HuH-7 (cell line): ENCODE measurements at regions not wholly inside any gene's neighbourhood (a gene's known extent, or its start where the extent isn't known, plus 50 kb on each side); places are given as distances from the start of the nearest gene placed in this dataset.

Experiments
- DNase-seq: peaks from one replicate; pipeline ENCODE4 v3.0.0; 2011; ENCODE audit warnings: low spot score

- no peak for DNase-seq
These were observed 495.6 kb downstream of the BCOR start for GRCh38 chrX:39602195-39602594.

- DNase-seq = no peak
These were observed 494.5 kb downstream of the BCOR start for GRCh38 chrX:39603230-39603629.

GRCh38 chrX:39605183-39605582, 492.6 kb downstream of the BCOR start:
- no peak for DNase-seq

GRCh38 chrX:39605866-39606265, 491.9 kb downstream of the BCOR start:
- no peak for DNase-seq

GRCh38 chrX:39609941-39610340, 487.8 kb downstream of the BCOR start:
- no peak for DNase-seq

- no peak for DNase-seq
These were observed 486.3 kb downstream of the BCOR start for GRCh38 chrX:39611468-39611867.

- no peak for DNase-seq
These were observed 484.2 kb downstream of the BCOR start for GRCh38 chrX:39613482-39613995.

- no peak for DNase-seq
These were observed 483.6 kb downstream of the BCOR start for GRCh38 chrX:39613997-39614679.

- no peak for DNase-seq
These were observed 483.1 kb downstream of the BCOR start for GRCh38 chrX:39614680-39614998.

GRCh38 chrX:39616098-39616729, 481.5 kb downstream of the BCOR start:
- no peak for DNase-seq

- DNase-seq = no peak
These were observed 481.0 kb downstream of the BCOR start for GRCh38 chrX:39616731-39617130.

- DNase-seq = no peak
These were observed 479.6 kb downstream of the BCOR start for GRCh38 chrX:39618178-39618577.

GRCh38 chrX:39619182-39620009, 478.4 kb downstream of the BCOR start:
- DNase-seq = no peak

- DNase-seq = no peak
These were observed 473.6 kb downstream of the BCOR start for GRCh38 chrX:39624166-39624565.

GRCh38 chrX:39625810-39626209, 471.9 kb downstream of the BCOR start:
- no peak for DNase-seq

- no peak for DNase-seq
These were observed 471.0 kb downstream of the BCOR start for GRCh38 chrX:39626749-39627148.

- no peak for DNase-seq
These were observed 470.5 kb downstream of the BCOR start for GRCh38 chrX:39627257-39627656.

- DNase-seq = no peak
These were observed 468.8 kb downstream of the BCOR start for GRCh38 chrX:39629001-39629400.

GRCh38 chrX:39630344-39630743, 467.4 kb downstream of the BCOR start:
- DNase-seq = no peak

GRCh38 chrX:39631276-39632229, 466.2 kb downstream of the BCOR start:
- DNase-seq = no peak

GRCh38 chrX:39633293-39633692, 464.5 kb downstream of the BCOR start:
- no peak for DNase-seq

GRCh38 chrX:39636481-39636880, 461.3 kb downstream of the BCOR start:
- DNase-seq = no peak
